Transverse colon (tissue), 4 donors: ENCODE measurements at regions not wholly inside any gene's neighbourhood (a gene's known extent, or its start where the extent isn't known, plus 50 kb on each side); places are given as distances from the start of the nearest gene placed in this dataset.

ENCODE experiments used
- DNase-seq: peaks from one replicate; pipeline ENCODE4 v3.0.0-alpha.2; 2019
- H3K27ac ChIP-seq, 4 donors: fragments of 200-600 bp; sonication (generic); 2 replicates each; pipeline ENCODE4 v1.5.1; 2016 to 2018; ENCODE audit warnings: inconsistent platforms in 4 of 4
- H3K27me3 ChIP-seq: fragments of 200-600 bp; sonication (generic); 2 replicates; pipeline ENCODE4 v1.5.1; 2017; ENCODE audit warnings: inconsistent platforms
- H3K36me3 ChIP-seq, 4 donors: fragments of 200-600 bp; sonication (generic); 2 replicates each; pipeline ENCODE4 v1.5.1; 2017 to 2019; ENCODE audit warnings: inconsistent platforms in 4 of 4
- H3K4me1 ChIP-seq, 4 donors: fragments of 200-600 bp; sonication (generic); 2 replicates each; pipeline ENCODE4 v1.5.1; 2017 to 2020; ENCODE audit warnings: inconsistent platforms in 4 of 4
- H3K4me3 ChIP-seq, 4 donors: fragments of 200-600 bp; sonication (generic); 1 replicate in 1 of 4; 2 replicates in 3 of 4; pipeline versions ENCODE4 v1.5.1 to v1.6.1; 2017 to 2019; ENCODE audit warnings: inconsistent platforms in 4 of 4
- H3K9me3 ChIP-seq, 2 donors: fragments of 200-600 bp; sonication (generic); 2 replicates each; pipeline ENCODE4 v1.5.1; 2017 to 2019; ENCODE audit warnings: inconsistent platforms in 2 of 2
- EP300 ChIP-seq: sonication (generic); formaldehyde crosslinking; IDR thresholded peaks from one replicate; pipeline ENCODE4 v1.6.1; 2017; ENCODE audit warnings: antibody characterized with exemption, low read depth
- POLR2A ChIP-seq: fragments of 450-650 bp; IDR thresholded peaks from one replicate; pipeline ENCODE4 v1.6.1; 2016; ENCODE audit warnings: antibody characterized with exemption, mild to moderate bottlenecking, moderate library complexity
- POLR2AphosphoS5 ChIP-seq, 3 donors: sonication (generic); formaldehyde crosslinking; IDR thresholded peaks; one replicate each; pipeline ENCODE4 v1.6.1; 2016; ENCODE audit warnings: antibody characterized with exemption in 3 of 3
- WGBS, 2 donors: methylation state at CpG; one replicate each; pipeline ENCODE4 v1.1.5; 2018; ENCODE audit warnings: low coverage in 1 of 2; 5-methylcytosine and 5-hydroxymethylcytosine counted together
- in situ Hi-C, 4 donors: fragments of 200-750 bp; cut with MboI; loops; one replicate each; pipeline versions ENCODE4 v1.15.0 to v1.15.1; 2017; ENCODE audit warnings: low sequenced_read_pairs in 3 of 4, low pct_ligation_motif_present in 1 of 4, low pct_unique_long_range_greater_than_20kb in 1 of 4
- intact Hi-C: fragments of 100-400 bp; cut with DNase I; formaldehyde crosslinking; loops from one replicate; pipeline ENCODE4 v1.15.1; 2023; ENCODE audit warnings: low total_unique reads
- TF ChIP-seq, protein P1 (sequence below), 5 experiments: fragments of 200-600 bp in 3 of 5; fragments of 450-650 bp in 2 of 5; sonication (generic) in 3 of 5; IDR thresholded peaks; 1 replicate in 2 of 5; 2 replicates in 3 of 5; pipeline ENCODE4 v1.5.1; 2016 to 2017; ENCODE audit warnings: antibody characterized with exemption in 5 of 5, inconsistent platforms in 3 of 5, mild to moderate bottlenecking in 2 of 5, moderate library complexity in 1 of 5

DNA sequence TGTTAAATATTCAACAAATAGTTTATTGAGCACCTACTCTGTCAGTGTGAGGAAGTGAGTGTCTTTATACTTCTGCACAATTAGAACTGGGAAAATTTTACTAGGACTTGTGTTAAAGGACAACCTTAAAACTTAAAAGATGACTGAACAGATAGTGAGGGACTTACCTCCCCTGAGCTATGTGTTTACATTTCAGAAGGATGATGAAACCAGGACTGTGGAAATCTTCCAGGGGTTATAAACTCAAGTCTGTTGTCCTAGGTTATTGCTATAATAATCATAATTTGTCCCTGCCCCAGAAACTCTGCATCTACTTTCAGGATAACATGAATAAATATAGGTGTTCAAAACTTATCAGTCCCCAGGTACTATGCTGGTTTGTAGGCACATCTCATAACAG, 261.0 kb upstream of the MKLN1 start:
- H3K9me3 ChIP-seq, result no peaks in the 10 kb centered on the region
- H3K4me3 ChIP-seq, result no peak overlapping the region
- in situ Hi-C loops, result no loop called here
- H3K36me3 ChIP-seq, result no peaks in the 10 kb centered on the region
- TF ChIP-seq, protein P1, sequence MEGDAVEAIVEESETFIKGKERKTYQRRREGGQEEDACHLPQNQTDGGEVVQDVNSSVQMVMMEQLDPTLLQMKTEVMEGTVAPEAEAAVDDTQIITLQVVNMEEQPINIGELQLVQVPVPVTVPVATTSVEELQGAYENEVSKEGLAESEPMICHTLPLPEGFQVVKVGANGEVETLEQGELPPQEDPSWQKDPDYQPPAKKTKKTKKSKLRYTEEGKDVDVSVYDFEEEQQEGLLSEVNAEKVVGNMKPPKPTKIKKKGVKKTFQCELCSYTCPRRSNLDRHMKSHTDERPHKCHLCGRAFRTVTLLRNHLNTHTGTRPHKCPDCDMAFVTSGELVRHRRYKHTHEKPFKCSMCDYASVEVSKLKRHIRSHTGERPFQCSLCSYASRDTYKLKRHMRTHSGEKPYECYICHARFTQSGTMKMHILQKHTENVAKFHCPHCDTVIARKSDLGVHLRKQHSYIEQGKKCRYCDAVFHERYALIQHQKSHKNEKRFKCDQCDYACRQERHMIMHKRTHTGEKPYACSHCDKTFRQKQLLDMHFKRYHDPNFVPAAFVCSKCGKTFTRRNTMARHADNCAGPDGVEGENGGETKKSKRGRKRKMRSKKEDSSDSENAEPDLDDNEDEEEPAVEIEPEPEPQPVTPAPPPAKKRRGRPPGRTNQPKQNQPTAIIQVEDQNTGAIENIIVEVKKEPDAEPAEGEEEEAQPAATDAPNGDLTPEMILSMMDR (IDR thresholded peaks at IDR 0.05), result no peak
- TF ChIP-seq EP300 (no peak), POLR2AphosphoS5 (IDR thresholded peaks at IDR 0.05) (no peak), POLR2A (no peak)
- intact Hi-C loops, result no loop called here
- H3K4me1 ChIP-seq, result peaks cover 3 to 46% (median 26%) of the 10 kb centered on the region in 4 donors
- peak overlapping the region in 3 of 4 donors; percentile 5 to 41 (median 21) for H3K27ac ChIP-seq
- H3K27me3 ChIP-seq, result no peaks in the 10 kb centered on the region
- no peak for DNase-seq

DNA sequence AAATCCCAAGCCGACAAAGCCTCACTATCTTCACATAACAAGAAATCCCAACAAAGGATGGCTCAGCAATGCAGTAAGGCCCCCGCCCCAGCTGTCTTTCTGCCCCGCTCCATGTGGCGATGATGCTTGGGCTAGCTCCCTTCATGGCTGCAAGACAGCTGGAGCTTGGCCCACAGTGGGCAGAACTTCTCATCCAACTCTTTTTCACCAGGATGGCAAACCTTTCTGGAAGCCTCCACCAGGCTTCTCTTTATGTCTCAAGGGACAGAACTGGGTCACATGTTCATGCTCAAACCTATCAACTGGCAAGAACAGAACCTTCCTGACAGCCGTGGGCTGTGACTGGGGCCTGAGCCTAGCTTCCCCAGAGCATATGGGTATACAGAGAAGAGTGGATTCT, 260.5 kb upstream of the MKLN1 start:
- peak overlapping the region in 3 of 4 donors; percentile 5 to 41 (median 21) for H3K27ac ChIP-seq
- intact Hi-C loops (no loop called here), in situ Hi-C loops (no loop called here)

DNA sequence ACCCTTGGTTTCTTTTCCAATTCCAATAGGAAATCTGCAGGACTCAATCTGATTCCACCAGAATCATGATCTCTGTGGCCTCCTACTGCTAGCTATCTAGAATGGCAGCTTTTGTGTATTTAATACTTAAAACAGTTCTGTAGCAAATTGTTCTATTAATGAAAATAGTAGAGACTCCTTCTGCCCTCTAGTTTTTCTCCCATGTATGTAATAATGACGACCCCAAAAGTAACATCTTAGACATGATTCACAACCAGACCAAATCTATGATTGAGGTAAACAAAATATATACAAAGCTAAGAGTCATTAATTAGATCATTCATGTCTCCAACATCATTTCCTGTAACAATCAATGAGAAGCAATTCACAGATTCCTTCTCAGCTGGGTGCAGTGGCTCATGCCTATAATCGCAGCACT, 259.1 kb upstream of the MKLN1 start:
- in situ Hi-C loops (no loop called here), intact Hi-C loops (no loop called here)
- H3K36me3 ChIP-seq, result no peaks in the 10 kb centered on the region
- no peak for DNase-seq
- H3K27me3 ChIP-seq, result no peaks in the 10 kb centered on the region
- no peak overlapping the region for H3K4me3 ChIP-seq
- H3K4me1 ChIP-seq, result peaks cover 10 to 56% (median 37%) of the 10 kb centered on the region in 4 donors
- peak overlapping the region in 3 of 4 donors; percentile 0 to 34 (median 23) for H3K27ac ChIP-seq
- 37 to 44% methylated on average over 2 of the region's 2 CpGs for WGBS, 2 donors
- no peaks in the 10 kb centered on the region for H3K9me3 ChIP-seq
- TF ChIP-seq POLR2AphosphoS5 (IDR thresholded peaks at IDR 0.05) (no peak), EP300 (no peak)
- TF ChIP-seq, protein P1 (IDR thresholded peaks at IDR 0.05), result peak in 3 of 5 experiments; percentile 21 to 37 (median 21)

More for the DNA sequence above, 260.5 kb upstream of the MKLN1 start:
- TF ChIP-seq EP300 (no peak), POLR2A (no peak), POLR2AphosphoS5 (IDR thresholded peaks at IDR 0.05) (no peak)
- TF ChIP-seq, protein P1 (IDR thresholded peaks at IDR 0.05), result no peak
- H3K36me3 ChIP-seq, result no peaks in the 10 kb centered on the region
- H3K9me3 ChIP-seq, result no peaks in the 10 kb centered on the region
- no peak overlapping the region for H3K4me3 ChIP-seq
- H3K27me3 ChIP-seq, result no peaks in the 10 kb centered on the region
- peaks cover 3 to 49% (median 29%) of the 10 kb centered on the region in 4 donors for H3K4me1 ChIP-seq
- 65 to 100% methylated on average over 1 to 5 of the region's 5 CpGs for WGBS, 2 donors
- no peak for DNase-seq

DNA sequence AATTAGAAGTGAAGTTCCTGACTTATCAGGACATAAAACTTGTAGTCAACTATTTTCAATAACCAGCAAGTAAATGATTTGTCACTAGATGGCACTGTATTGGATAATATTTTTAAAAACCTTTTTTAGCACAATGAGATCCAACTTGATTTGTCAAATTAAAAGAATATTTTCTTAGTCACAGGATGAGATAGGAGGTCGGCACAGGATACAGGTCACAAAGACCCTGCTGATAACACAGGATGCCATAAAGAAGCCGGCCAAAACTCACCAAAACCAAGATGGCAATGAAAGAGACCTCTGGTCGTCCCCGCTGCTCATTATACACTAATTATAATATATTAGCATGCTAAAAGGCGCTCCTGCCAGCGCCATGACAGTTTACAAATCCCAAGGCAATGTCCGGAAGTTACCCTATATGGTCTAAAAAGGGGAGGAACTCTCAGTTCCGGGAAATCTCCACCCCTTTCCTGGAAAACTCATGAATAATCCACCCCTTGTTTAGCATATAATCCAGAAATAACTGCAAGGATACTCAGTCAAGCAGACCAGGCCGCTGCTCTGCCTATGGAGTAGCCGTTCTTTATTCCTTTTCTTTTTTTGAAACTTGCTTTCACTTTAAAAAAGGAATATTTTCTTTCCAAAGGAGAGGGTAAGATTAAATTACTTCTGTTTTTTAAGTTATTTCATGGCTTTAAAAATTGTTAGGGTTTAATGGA, 255.7 kb upstream of the MKLN1 start:
- H3K9me3 ChIP-seq, result no peaks in the 10 kb centered on the region
- H3K4me1 ChIP-seq, result peaks cover 9 to 62% (median 31%) of the 10 kb centered on the region in 4 donors
- H3K27me3 ChIP-seq, result no peaks in the 10 kb centered on the region
- H3K27ac ChIP-seq, result peak overlapping the region; percentile 35 to 66 (median 42)
- 44 to 50% methylated on average over 5 to 10 of the region's 10 CpGs for WGBS, 2 donors
- in situ Hi-C loops, result no loop called here
- peak overlapping the region in 1 of 4 donors; percentile 4 for H3K4me3 ChIP-seq
- H3K36me3 ChIP-seq, result no peaks in the 10 kb centered on the region
- no peak for TF ChIP-seq POLR2A
- peak in 1 of 3 donors; percentile 22 for TF ChIP-seq POLR2AphosphoS5 (IDR thresholded peaks at IDR 0.05)
- no peak for TF ChIP-seq EP300
- TF ChIP-seq, protein P1 (IDR thresholded peaks at IDR 0.05), result peak; percentile 12 to 46 (median 29)
- peak; percentile 27 for DNase-seq
- intact Hi-C loops, result no loop called here
